ENCODE measurements at regions not wholly inside any gene's neighbourhood (a gene's known extent, or its start where the extent isn't known, plus 50 kb on each side); places are given as distances from the start of the nearest gene placed in this dataset.

DNA sequence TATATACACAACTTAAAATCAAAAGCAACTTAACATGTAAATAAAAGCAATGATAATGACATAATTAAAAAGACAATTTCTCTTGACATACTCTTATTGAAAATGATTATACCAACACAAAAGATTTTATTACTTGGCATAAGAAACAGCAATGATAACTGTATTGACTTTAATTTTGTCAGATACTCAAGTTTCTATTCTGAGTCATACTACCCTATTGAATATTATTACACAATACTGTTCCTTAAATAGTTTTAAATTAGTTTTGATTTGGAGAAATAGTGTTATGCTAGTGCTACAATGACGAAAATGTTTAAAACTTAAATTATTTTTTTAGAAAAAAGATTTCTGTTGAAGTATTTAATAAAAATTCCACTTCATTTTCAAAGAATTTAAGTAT lies 1319.3 kb upstream of the C9orf72 start:
- TF ChIP-seq, protein P1, sequence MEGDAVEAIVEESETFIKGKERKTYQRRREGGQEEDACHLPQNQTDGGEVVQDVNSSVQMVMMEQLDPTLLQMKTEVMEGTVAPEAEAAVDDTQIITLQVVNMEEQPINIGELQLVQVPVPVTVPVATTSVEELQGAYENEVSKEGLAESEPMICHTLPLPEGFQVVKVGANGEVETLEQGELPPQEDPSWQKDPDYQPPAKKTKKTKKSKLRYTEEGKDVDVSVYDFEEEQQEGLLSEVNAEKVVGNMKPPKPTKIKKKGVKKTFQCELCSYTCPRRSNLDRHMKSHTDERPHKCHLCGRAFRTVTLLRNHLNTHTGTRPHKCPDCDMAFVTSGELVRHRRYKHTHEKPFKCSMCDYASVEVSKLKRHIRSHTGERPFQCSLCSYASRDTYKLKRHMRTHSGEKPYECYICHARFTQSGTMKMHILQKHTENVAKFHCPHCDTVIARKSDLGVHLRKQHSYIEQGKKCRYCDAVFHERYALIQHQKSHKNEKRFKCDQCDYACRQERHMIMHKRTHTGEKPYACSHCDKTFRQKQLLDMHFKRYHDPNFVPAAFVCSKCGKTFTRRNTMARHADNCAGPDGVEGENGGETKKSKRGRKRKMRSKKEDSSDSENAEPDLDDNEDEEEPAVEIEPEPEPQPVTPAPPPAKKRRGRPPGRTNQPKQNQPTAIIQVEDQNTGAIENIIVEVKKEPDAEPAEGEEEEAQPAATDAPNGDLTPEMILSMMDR (IDR thresholded peaks at IDR 0.05; ENCODE audit: borderline replicate concordance, insufficient read depth, low read depth, low read length), result no peak

DNA sequence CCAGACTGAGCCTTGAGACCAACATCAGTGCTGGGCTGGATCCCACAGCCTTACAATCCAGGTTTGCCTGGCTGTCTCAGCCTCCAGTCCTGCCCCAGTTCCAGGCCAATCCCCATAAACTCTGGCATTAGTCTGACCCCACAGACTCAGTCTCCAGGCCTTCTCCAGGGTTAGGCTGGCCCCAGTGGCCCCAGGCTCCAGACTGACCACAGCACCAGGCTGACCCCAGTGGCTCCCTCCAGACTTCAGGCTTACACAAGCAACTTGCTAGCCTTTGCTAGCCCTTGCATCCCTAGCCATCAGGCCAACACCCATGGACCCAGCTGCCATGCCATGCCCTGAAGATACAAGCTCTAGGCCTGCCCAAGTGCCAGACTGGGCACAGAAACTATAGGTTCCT lies 1326.0 kb upstream of the C9orf72 start:
- no peak overlapping the region for H3K4me3 ChIP-seq (ENCODE audit: low read depth, low read length)
- TF ChIP-seq, protein P1 (IDR thresholded peaks at IDR 0.05; ENCODE audit: borderline replicate concordance, insufficient read depth, low read depth, low read length), result no peak

More for the DNA sequence above, 1319.3 kb upstream of the C9orf72 start:
- H3K4me3 ChIP-seq (ENCODE audit: low read depth, low read length), result no peak overlapping the region

DNA sequence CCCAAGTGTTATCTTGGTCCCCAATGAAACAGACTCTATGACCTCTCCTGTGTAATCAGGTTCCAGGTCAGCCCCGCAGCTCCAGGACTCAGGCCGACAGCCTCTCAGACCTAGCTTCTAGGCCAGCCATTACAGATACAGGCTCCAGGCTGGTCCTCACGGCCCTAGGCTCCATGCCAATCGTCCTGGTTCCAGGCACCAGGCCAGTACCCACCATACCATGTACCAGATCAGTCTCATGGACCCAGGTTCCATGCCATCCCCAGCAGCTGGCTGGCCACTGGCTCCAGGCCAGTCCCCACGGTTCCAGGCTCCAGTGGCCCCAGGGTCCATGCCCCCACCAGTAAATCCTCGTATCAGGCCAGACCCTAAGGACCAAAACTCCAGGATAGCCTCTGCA lies 1326.6 kb upstream of the C9orf72 start:
- H3K4me3 ChIP-seq (ENCODE audit: low read depth, low read length), result no peak overlapping the region
- TF ChIP-seq, protein P1 (IDR thresholded peaks at IDR 0.05; ENCODE audit: borderline replicate concordance, insufficient read depth, low read depth, low read length), result no peak

DNA sequence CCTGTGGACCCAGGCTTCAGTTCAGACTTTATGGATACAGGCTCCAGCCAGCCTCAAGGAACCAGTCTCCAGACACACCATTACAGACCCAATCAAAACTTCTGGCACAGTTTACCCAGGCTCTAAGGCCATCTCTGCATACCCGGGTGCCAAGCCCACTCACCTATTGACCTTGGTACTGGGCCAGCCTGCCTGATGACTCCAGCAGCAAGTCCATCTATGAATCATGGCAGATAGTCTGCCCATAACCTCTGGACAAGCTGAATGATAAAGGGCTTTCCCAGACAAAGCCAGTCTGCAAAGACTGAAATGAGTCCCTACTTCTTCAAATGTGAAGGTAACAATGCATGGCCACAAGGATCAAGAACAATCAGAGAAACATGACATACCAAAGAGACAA lies 1327.1 kb upstream of the C9orf72 start:
- H3K4me3 ChIP-seq (ENCODE audit: low read depth, low read length), result no peak overlapping the region
- TF ChIP-seq, protein P1 (IDR thresholded peaks at IDR 0.05; ENCODE audit: borderline replicate concordance, insufficient read depth, low read depth, low read length), result no peak

DNA sequence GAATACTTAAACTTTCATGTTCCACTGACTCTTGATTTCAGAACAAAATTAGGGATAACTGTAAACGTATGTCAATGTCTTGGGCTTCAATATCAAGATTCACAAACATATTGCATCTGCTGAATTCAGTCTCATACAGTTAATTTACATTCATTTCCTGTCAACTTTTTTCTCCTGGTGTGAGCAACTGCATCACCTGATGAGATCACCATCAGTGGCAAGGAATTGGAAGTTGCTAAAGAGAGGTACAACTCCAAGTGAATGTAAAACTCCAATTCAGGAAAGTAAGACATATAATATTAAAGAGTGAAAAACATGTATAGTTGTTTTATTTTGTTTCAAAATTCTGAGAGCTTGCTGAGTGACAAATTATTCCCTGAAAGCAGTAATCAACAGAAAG lies 1336.2 kb upstream of the C9orf72 start:
- TF ChIP-seq, protein P1 (IDR thresholded peaks at IDR 0.05; ENCODE audit: borderline replicate concordance, insufficient read depth, low read depth, low read length), result no peak
- no peak overlapping the region for H3K4me3 ChIP-seq (ENCODE audit: low read depth, low read length)

DNA sequence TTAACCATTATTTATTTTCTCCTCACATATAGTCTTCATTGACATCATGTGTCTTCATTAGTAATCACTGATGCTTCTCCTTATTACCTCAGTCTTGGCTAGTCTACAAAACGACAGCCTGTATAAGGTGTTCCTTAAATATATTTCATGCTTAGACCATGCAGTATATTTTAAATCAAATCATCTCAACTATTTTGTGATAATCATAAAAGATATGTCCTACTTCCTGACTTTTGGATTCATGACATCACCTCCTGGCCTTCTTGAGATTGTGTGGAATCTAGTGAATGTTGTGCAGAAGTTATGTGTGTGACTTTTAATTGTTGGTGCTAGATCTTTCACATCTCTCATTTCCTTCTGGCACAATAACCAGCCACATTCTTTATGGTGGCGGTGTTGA lies 1339.3 kb upstream of the C9orf72 start:
- TF ChIP-seq, protein P1 (IDR thresholded peaks at IDR 0.05; ENCODE audit: borderline replicate concordance, insufficient read depth, low read depth, low read length), result no peak
- no peak overlapping the region for H3K4me3 ChIP-seq (ENCODE audit: low read depth, low read length)

DNA sequence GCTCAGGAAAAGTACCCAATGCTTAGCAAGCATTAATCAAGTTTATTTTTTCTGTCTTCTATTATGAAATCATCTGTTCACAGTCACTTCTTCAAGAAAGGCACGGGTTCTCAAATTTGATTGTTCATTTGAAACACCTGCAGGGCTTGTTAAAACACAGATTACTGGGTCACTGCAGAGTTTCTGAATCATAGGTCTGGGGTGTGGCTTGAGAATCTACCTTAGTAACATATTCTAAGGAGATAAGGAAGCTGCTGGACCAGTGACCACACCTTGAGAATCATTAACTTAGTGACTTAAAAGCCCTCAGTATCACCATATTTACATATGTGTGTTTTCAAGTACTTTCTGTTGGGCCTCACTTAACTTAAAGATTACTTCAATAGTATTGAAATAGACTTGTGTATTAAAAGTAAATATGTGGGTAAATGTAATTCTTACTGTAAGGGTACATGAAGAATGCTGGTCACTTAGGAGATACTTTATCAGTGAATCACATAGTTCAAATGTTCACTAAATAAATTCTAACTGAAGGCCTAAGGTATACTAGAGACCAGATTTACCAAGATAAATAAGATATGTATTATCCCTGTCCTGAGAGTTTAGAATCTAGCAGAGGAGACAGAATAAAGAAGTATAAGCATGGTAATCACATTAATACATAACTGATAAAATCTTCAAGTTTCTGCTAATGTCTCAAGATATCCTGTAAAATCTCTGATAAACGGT lies 1342.1 kb upstream of the C9orf72 start:
- TF ChIP-seq, protein P1 (IDR thresholded peaks at IDR 0.05; ENCODE audit: borderline replicate concordance, insufficient read depth, low read depth, low read length), result no peak
- no peak overlapping the region for H3K4me3 ChIP-seq (ENCODE audit: low read depth, low read length)

Data from GM12875 (cell line).